ENCODE measurements at regions not wholly inside any gene's neighbourhood (a gene's known extent, or its start where the extent isn't known, plus 50 kb on each side); places are given as distances from the start of the nearest gene placed in this dataset.

GRCh38 chr21:25508364-25508763, 98.9 kb downstream of the MRPL39 start:
- no peaks in the 10 kb centered on the region for H3K79me2 ChIP-seq (ENCODE audit: control insufficient read depth, insufficient read depth, low read length)
- dilution Hi-C loops (cut with MboI; ENCODE audit: extremely low pct_ligation_motif_present, low sequenced_read_pairs) = no loop called here
- no peak for TF ChIP-seq CTCF (optimal IDR thresholded peaks at IDR 0.05 in 1 of 3, IDR thresholded peaks at IDR 0.05 in 1 of 3, conservative IDR thresholded peaks at IDR 0.05 in 1 of 3; ENCODE audit: extremely low read depth in 1 of 3, insufficient read depth in 2 of 3, low read length in 3 of 3)
- TF ChIP-seq EZH2 (IDR thresholded peaks at IDR 0.05; ENCODE audit: low read length) = no peak
- no peaks in the 10 kb centered on the region for H3K9me3 ChIP-seq (ENCODE audit: control insufficient read depth, low read depth, low read length)
- H4K20me1 ChIP-seq (ENCODE audit: control insufficient read depth, extremely low read depth, insufficient read depth, low read length) = no peaks in the 10 kb centered on the region
- no peaks in the 10 kb centered on the region for H3K9me1 ChIP-seq (ENCODE audit: control insufficient read depth, extremely low read depth, insufficient read depth, low read length)
- H3K27ac ChIP-seq (ENCODE audit: control insufficient read depth, insufficient read depth, low read length) = no peak overlapping the region
- H3K9ac ChIP-seq (ENCODE audit: control insufficient read depth, extremely low read depth, insufficient read depth, low read length) = no peak overlapping the region
- H3K36me3 ChIP-seq (ENCODE audit: control insufficient read depth in 2 of 2, extremely low read depth in 1 of 2, insufficient read depth in 2 of 2, low read length in 2 of 2) = no peaks in the 10 kb centered on the region
- no peaks in the 10 kb centered on the region for H3K4me1 ChIP-seq (ENCODE audit: control insufficient read depth, extremely low read depth, insufficient read depth, low read length)
- H3K4me2 ChIP-seq (ENCODE audit: control insufficient read depth, extremely low read depth, insufficient read depth, low read depth, low read length) = no peak overlapping the region
- FAIRE-seq (no peak), DNase-seq (ENCODE audit: low read depth, low spot score) (no peak)
- no peak overlapping the region for H2AFZ ChIP-seq (ENCODE audit: control insufficient read depth, low read length)
- no peaks in the 10 kb centered on the region for H3K27me3 ChIP-seq (ENCODE audit: control insufficient read depth, extremely low read depth, insufficient read depth, low read length)
- no peak overlapping the region for H3K4me3 ChIP-seq (ENCODE audit: control insufficient read depth in 2 of 3, extremely low read depth in 1 of 3, insufficient read depth in 2 of 3, low read depth in 1 of 3, low read length in 3 of 3)

GRCh38 chr21:25507522-25507921, 99.8 kb downstream of the MRPL39 start:
- no peaks in the 10 kb centered on the region for H3K4me1 ChIP-seq (ENCODE audit: control insufficient read depth, extremely low read depth, insufficient read depth, low read length)
- H3K4me3 ChIP-seq (ENCODE audit: control insufficient read depth in 2 of 3, extremely low read depth in 1 of 3, insufficient read depth in 2 of 3, low read depth in 1 of 3, low read length in 3 of 3) = no peak overlapping the region
- no peaks in the 10 kb centered on the region for H3K36me3 ChIP-seq (ENCODE audit: control insufficient read depth in 2 of 2, extremely low read depth in 1 of 2, insufficient read depth in 2 of 2, low read length in 2 of 2)
- no peak for DNase-seq (ENCODE audit: low read depth, low spot score)
- no peak overlapping the region for H2AFZ ChIP-seq (ENCODE audit: control insufficient read depth, low read length)
- H3K79me2 ChIP-seq (ENCODE audit: control insufficient read depth, insufficient read depth, low read length) = no peaks in the 10 kb centered on the region
- H3K4me2 ChIP-seq (ENCODE audit: control insufficient read depth, extremely low read depth, insufficient read depth, low read depth, low read length) = no peak overlapping the region
- H3K27ac ChIP-seq (ENCODE audit: control insufficient read depth, insufficient read depth, low read length) = no peak overlapping the region
- TF ChIP-seq CTCF (optimal IDR thresholded peaks at IDR 0.05 in 1 of 3, IDR thresholded peaks at IDR 0.05 in 1 of 3, conservative IDR thresholded peaks at IDR 0.05 in 1 of 3; ENCODE audit: extremely low read depth in 1 of 3, insufficient read depth in 2 of 3, low read length in 3 of 3) (no peak), EZH2 (IDR thresholded peaks at IDR 0.05; ENCODE audit: low read length) (no peak)
- no peak overlapping the region for H3K9ac ChIP-seq (ENCODE audit: control insufficient read depth, extremely low read depth, insufficient read depth, low read length)
- H3K9me1 ChIP-seq (ENCODE audit: control insufficient read depth, extremely low read depth, insufficient read depth, low read length) = no peaks in the 10 kb centered on the region
- dilution Hi-C loops (cut with MboI; ENCODE audit: extremely low pct_ligation_motif_present, low sequenced_read_pairs) = no loop called here
- no peaks in the 10 kb centered on the region for H3K27me3 ChIP-seq (ENCODE audit: control insufficient read depth, extremely low read depth, insufficient read depth, low read length)
- no peak for FAIRE-seq
- no peaks in the 10 kb centered on the region for H3K9me3 ChIP-seq (ENCODE audit: control insufficient read depth, low read depth, low read length)
- H4K20me1 ChIP-seq (ENCODE audit: control insufficient read depth, extremely low read depth, insufficient read depth, low read length) = no peaks in the 10 kb centered on the region

All from keratinocyte (primary cell).